ENCODE measurements at regions not wholly inside any gene's neighbourhood (a gene's known extent, or its start where the extent isn't known, plus 50 kb on each side); places are given as distances from the start of the nearest gene placed in this dataset.

GRCh38 chr20:39829661-39830060 lies 859.4 kb downstream of the MAFB start:
- Mint-ChIP-seq H3K27ac (no peak overlapping the region), H3K4me3 (no peak overlapping the region), H3K9me3 (peaks cover 0 to 2% of the 10 kb centered on the region in 2 donors), H3K27me3 (no peaks in the 10 kb centered on the region), H3K4me1 (ENCODE audit: low read depth in 2 of 2) (no peaks in the 10 kb centered on the region), H3K36me3 (ENCODE audit: insufficient read depth) (no peaks in the 10 kb centered on the region)
- no peak for DNase-seq
- ATAC-seq (replicated peaks): no peak

GRCh38 chr20:39829256-39829655 lies 859.8 kb downstream of the MAFB start:
- H3K27me3 Mint-ChIP-seq: no peaks in the 10 kb centered on the region
- ATAC-seq (replicated peaks): no peak
- no peak overlapping the region for H3K27ac Mint-ChIP-seq
- no peak overlapping the region for H3K4me3 Mint-ChIP-seq
- H3K36me3 Mint-ChIP-seq (ENCODE audit: insufficient read depth): no peaks in the 10 kb centered on the region
- H3K9me3 Mint-ChIP-seq: peaks cover 0 to 2% of the 10 kb centered on the region in 2 donors
- no peak for DNase-seq
- no peaks in the 10 kb centered on the region for H3K4me1 Mint-ChIP-seq (ENCODE audit: low read depth in 2 of 2)

- no peak for DNase-seq
- Mint-ChIP-seq H3K36me3 (ENCODE audit: insufficient read depth) (no peaks in the 10 kb centered on the region), H3K9me3 (peaks cover 0 to 2% of the 10 kb centered on the region in 2 donors), H3K27me3 (no peaks in the 10 kb centered on the region), H3K4me1 (ENCODE audit: low read depth in 2 of 2) (no peaks in the 10 kb centered on the region), H3K4me3 (no peak overlapping the region), H3K27ac (no peak overlapping the region)
- no peak for ATAC-seq (replicated peaks)
These were observed 863.1 kb downstream of the MAFB start for GRCh38 chr20:39825950-39826349.

GRCh38 chr20:39825524-39825923 lies 863.4 kb downstream of the DHX35 start:
- Mint-ChIP-seq H3K36me3 (ENCODE audit: insufficient read depth) (no peaks in the 10 kb centered on the region), H3K4me3 (no peak overlapping the region), H3K27me3 (no peaks in the 10 kb centered on the region), H3K27ac (no peak overlapping the region), H3K9me3 (peaks cover 0 to 2% of the 10 kb centered on the region in 2 donors), H3K4me1 (ENCODE audit: low read depth in 2 of 2) (no peaks in the 10 kb centered on the region)
- DNase-seq (no peak), ATAC-seq (replicated peaks) (no peak)

GRCh38 chr20:39823224-39823623 lies 861.1 kb downstream of the DHX35 start:
- DNase-seq (no peak), ATAC-seq (replicated peaks) (no peak)
- no peak overlapping the region for H3K4me3 Mint-ChIP-seq
- H3K27me3 Mint-ChIP-seq: no peaks in the 10 kb centered on the region
- no peaks in the 10 kb centered on the region for H3K36me3 Mint-ChIP-seq (ENCODE audit: insufficient read depth)
- no peak overlapping the region for H3K27ac Mint-ChIP-seq
- H3K9me3 Mint-ChIP-seq: peaks cover 0 to 2% of the 10 kb centered on the region in 2 donors
- no peaks in the 10 kb centered on the region for H3K4me1 Mint-ChIP-seq (ENCODE audit: low read depth in 2 of 2)

DNA sequence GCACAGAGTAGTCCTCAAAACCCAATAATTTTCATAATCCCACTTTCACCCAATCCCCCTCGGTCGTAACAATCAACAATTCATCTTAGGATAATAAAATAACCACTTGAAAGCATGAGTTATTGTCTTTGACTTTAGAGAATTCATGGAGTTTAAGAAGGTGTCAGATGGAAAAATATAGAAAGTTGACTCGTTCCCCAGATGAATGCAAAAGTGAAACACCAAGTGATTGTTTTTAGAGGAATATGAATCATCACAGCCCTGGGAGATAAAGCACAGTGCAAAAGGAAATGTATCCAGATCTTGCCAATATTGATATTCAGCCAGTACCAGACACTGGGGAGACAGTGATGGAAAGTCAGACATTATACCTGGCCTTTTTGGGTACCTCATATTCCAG lies 860.5 kb downstream of the DHX35 start:
- H3K9me3 Mint-ChIP-seq: peaks cover 0 to 1% of the 10 kb centered on the region in 2 donors
- H3K27ac Mint-ChIP-seq: no peak overlapping the region
- H3K27me3 Mint-ChIP-seq: no peaks in the 10 kb centered on the region
- no peaks in the 10 kb centered on the region for H3K4me1 Mint-ChIP-seq (ENCODE audit: low read depth in 2 of 2)
- no peak overlapping the region for H3K4me3 Mint-ChIP-seq
- H3K36me3 Mint-ChIP-seq (ENCODE audit: insufficient read depth): no peaks in the 10 kb centered on the region
- ATAC-seq (replicated peaks): no peak
- DNase-seq: no peak

DNA sequence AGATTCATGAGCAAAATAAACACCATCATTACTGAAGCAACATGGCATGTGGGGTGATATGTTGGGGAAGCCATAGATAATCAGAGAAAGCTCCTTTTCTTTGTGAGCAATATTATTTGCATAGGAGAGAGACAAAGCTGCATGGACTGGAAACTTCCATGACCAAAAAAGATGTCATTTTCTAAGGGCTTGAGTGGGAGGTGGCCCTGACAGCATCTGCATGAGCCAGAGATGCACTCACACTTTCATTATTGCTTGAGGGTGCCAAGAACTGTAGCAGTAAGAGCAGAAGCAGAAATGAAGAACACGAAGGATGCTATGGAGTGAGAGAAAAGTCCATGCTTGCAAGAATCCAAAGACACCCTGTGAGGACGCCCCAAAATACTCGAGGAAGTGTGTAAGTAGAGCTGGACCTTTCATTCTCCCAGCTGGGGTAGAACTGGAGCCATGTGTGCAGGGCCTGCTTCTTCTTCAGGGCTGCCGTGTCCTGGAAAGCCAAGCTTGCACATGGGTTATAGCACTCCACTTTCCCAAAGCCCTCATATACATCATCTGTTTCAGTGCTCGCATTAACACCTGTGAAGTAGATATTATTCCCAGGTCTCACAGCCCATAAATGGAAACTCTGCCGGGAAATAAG lies 851.2 kb downstream of the DHX35 start:
- no peaks in the 10 kb centered on the region for H3K36me3 Mint-ChIP-seq (ENCODE audit: insufficient read depth)
- no peaks in the 10 kb centered on the region for H3K27me3 Mint-ChIP-seq
- peaks cover 0 to 2% of the 10 kb centered on the region in 2 donors for H3K9me3 Mint-ChIP-seq
- ATAC-seq (replicated peaks): no peak
- H3K4me1 Mint-ChIP-seq (ENCODE audit: low read depth in 2 of 2): no peaks in the 10 kb centered on the region
- no peak for DNase-seq
- H3K4me3 Mint-ChIP-seq: no peak overlapping the region
- no peak overlapping the region for H3K27ac Mint-ChIP-seq

GRCh38 chr20:39812116-39812515 lies 850.0 kb downstream of the DHX35 start:
- no peaks in the 10 kb centered on the region for H3K36me3 Mint-ChIP-seq (ENCODE audit: insufficient read depth)
- no peak for ATAC-seq (replicated peaks)
- H3K27me3 Mint-ChIP-seq: no peaks in the 10 kb centered on the region

GRCh38 chr20:39810309-39810708 lies 848.2 kb downstream of the DHX35 start:
- DNase-seq (no peak), ATAC-seq (replicated peaks) (no peak)
- peaks cover 0 to 2% of the 10 kb centered on the region in 2 donors for H3K9me3 Mint-ChIP-seq
- H3K36me3 Mint-ChIP-seq (ENCODE audit: insufficient read depth): no peaks in the 10 kb centered on the region
- no peaks in the 10 kb centered on the region for H3K4me1 Mint-ChIP-seq (ENCODE audit: low read depth in 2 of 2)
- no peak overlapping the region for H3K4me3 Mint-ChIP-seq
- no peak overlapping the region for H3K27ac Mint-ChIP-seq
- no peaks in the 10 kb centered on the region for H3K27me3 Mint-ChIP-seq

More at GRCh38 chr20:39812116-39812515, 850.0 kb downstream of the DHX35 start:
- Mint-ChIP-seq H3K9me3 (peaks cover 0 to 2% of the 10 kb centered on the region in 2 donors), H3K4me1 (ENCODE audit: low read depth in 2 of 2) (no peaks in the 10 kb centered on the region), H3K27ac (no peak overlapping the region), H3K4me3 (no peak overlapping the region)
- no peak for DNase-seq

DNA sequence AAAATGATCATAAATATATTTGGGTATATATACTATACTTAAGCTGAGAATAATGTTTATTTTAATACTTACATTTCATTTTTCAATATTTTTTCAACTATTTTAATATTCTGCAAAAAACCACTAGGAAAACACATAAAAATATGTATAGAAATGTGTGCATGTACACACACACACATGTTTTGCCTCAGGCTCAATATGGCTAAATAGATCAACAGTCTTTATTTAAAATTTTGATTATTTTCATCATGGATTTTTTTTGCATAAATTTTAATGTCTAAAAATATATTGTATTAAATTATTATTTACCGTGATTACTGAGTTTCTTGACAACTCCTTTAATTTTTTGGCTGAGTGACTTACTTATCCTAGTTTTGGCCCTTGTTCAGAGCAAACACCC lies 846.5 kb downstream of the DHX35 start:
- peaks cover 0 to 2% of the 10 kb centered on the region in 2 donors for H3K9me3 Mint-ChIP-seq
- no peak overlapping the region for H3K4me3 Mint-ChIP-seq
- no peak overlapping the region for H3K27ac Mint-ChIP-seq
- no peaks in the 10 kb centered on the region for H3K4me1 Mint-ChIP-seq (ENCODE audit: low read depth in 2 of 2)
- H3K27me3 Mint-ChIP-seq: no peaks in the 10 kb centered on the region
- no peak for ATAC-seq (replicated peaks)
- DNase-seq: no peak
- H3K36me3 Mint-ChIP-seq (ENCODE audit: insufficient read depth): no peaks in the 10 kb centered on the region

DNA sequence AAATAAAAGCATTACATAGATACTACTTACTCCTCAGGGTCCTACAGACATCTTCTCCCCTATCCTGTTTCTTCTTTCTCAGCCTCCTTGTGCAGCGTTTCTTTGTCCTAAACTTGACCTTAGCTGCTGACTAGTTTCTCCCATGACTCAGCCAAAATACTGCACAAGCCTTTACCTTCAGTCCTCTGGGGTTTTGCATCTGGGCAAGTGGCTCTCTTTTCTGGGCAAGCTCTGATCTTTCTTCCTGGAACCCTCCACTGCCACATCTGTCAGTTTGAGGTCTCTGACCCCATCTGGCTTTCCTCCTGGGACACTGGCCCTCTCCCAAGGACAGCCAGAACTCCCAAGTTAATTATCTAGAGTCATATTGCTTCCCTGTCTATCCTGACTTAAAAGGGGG lies 838.4 kb downstream of the DHX35 start:
- DNase-seq: no peak

DNA sequence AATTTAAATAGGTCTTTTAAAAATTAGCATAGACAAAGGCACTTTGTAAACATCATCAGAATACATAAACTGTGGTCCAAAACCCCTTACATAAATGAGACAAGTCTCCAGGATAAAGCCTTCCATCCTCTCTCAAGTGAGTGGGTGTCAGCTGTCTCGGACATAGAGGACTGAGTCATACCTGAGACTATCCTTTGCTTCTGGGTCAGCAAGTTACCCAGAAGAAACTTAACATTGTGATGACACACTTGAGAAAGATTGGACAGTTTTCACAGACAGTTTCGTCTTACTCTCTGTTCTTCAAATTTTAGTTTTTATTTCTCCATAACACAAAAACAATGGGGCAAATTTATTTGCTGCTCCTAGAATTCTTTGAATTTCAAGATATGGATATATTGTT lies 838.0 kb downstream of the DHX35 start:
- H3K27me3 Mint-ChIP-seq: no peaks in the 10 kb centered on the region
- no peaks in the 10 kb centered on the region for H3K36me3 Mint-ChIP-seq (ENCODE audit: insufficient read depth)
- peaks cover 0 to 2% of the 10 kb centered on the region in 2 donors for H3K9me3 Mint-ChIP-seq
- H3K4me1 Mint-ChIP-seq (ENCODE audit: low read depth in 2 of 2): no peaks in the 10 kb centered on the region
- no peak overlapping the region for H3K4me3 Mint-ChIP-seq
- DNase-seq (no peak), ATAC-seq (replicated peaks) (no peak)
- H3K27ac Mint-ChIP-seq: no peak overlapping the region

More for the DNA sequence above, 838.4 kb downstream of the DHX35 start:
- no peaks in the 10 kb centered on the region for H3K36me3 Mint-ChIP-seq (ENCODE audit: insufficient read depth)
- H3K4me3 Mint-ChIP-seq: no peak overlapping the region
- no peaks in the 10 kb centered on the region for H3K27me3 Mint-ChIP-seq
- H3K27ac Mint-ChIP-seq: no peak overlapping the region
- no peaks in the 10 kb centered on the region for H3K4me1 Mint-ChIP-seq (ENCODE audit: low read depth in 2 of 2)
- no peak for ATAC-seq (replicated peaks)
- H3K9me3 Mint-ChIP-seq: peaks cover 0 to 2% of the 10 kb centered on the region in 2 donors

DNA sequence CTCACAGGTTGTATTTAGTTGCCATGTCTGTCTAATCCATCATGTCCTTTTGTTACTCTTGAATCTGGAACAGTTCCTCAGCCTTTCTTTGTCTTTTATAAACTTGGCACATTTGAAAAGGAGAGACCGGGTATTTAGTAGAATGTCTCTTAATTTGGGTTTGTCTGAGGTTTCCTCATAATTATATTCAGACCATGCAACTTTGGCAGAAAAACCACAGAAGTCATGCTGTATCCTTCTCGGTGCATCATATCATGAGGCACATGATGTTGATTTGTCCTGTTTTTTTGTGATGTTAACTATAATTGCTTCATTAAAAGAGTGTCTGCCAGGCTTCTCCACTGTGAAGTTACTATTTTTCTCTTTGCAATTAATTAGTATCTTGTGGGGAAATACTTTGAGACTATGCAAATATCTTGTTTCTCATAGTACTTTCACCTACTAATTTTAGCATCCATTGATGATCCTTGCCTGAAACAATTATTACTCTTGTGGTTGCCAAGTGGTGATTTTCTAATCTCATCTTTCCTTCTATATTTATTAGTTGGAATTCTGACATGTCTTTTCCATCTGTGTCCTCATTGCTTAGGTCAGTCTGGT lies 837.3 kb downstream of the DHX35 start:
- peaks cover 0 to 3% of the 10 kb centered on the region in 2 donors for H3K9me3 Mint-ChIP-seq
- no peaks in the 10 kb centered on the region for H3K4me1 Mint-ChIP-seq (ENCODE audit: low read depth in 2 of 2)
- DNase-seq: no peak
- H3K27ac Mint-ChIP-seq: no peak overlapping the region
- no peak overlapping the region for H3K4me3 Mint-ChIP-seq
- no peak for ATAC-seq (replicated peaks)
- H3K27me3 Mint-ChIP-seq: no peaks in the 10 kb centered on the region
- H3K36me3 Mint-ChIP-seq (ENCODE audit: insufficient read depth): no peaks in the 10 kb centered on the region

DNA sequence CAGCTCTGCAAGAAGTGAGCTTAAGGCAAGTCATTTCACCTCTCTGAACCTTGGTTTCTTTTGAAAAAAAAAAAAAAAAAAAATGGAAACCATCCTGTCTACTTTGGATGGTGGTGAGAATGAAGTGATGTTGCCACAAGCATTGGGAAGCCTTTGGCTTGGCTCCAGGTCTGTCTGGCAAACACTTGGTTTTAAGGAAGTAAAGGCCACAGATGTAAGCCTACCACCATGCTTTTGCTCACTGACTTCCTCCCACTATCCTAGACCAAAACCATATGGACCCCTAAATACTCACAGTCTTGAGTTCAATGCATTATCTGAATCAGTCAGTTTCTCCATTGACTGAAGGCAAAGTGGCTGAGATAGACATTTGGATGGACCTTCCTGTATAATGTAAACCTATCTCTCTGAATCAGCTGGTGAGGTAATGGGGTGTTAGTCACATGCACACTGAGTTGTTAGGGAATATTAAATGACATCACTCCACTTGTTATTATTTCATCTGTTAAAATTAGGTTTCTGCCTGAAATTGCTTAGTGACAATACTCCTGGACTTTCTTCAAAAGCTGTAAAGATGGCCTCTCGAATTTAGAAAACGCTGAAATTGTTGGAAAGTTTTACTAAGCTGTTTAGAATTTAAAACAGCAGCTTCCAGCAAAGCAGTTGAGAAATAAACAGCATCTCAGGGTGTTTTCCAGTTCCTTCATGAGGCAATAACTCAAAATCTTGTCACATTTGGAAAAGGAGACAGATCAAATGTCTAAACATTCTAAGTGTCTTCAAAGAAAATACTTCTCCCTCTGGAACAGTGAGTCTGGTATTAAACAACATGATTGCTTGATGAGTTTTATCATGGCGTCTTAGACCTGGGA lies 833.5 kb downstream of the DHX35 start:
- H3K4me3 Mint-ChIP-seq: no peak overlapping the region
- peaks cover 0 to 5% of the 10 kb centered on the region in 2 donors for H3K9me3 Mint-ChIP-seq
- H3K27me3 Mint-ChIP-seq: no peaks in the 10 kb centered on the region
- no peaks in the 10 kb centered on the region for H3K36me3 Mint-ChIP-seq (ENCODE audit: insufficient read depth)
- H3K4me1 Mint-ChIP-seq (ENCODE audit: low read depth in 2 of 2): no peaks in the 10 kb centered on the region
- H3K27ac Mint-ChIP-seq: no peak overlapping the region
- DNase-seq (no peak), ATAC-seq (replicated peaks) (no peak)
